GM18861 (cell line): ENCODE measurements at regions not wholly inside any gene's neighbourhood (a gene's known extent, or its start where the extent isn't known, plus 50 kb on each side); places are given as distances from the start of the nearest gene placed in this dataset.

ENCODE experiments used
- ATAC-seq: cut with Tn5 transposase; IDR thresholded peaks from one replicate; pipeline ENCODE4 v1.9.1; 2021; ENCODE audit not compliant: unreplicated experiment

DNA sequence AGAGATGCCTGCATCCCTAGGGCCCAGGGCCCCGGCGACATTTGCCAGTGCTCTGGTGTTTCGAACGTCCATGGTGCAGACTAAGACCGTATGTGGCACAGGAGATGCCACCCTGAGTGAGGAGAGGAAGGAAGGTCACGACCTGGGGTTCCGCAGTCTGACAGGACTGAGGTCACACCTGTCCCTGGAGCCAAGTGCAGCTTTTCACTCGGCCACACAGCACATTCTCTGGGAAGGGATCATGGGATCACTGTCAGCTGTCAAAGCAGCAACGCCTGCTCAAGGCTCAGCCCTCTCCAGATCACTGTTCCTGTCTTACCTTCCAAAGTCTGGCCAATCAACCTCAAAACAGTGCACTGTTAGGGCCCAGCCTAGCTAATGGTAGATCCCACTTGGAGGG lies 243.6 kb downstream of the SIPA1L2 start:
- no peak for ATAC-seq

DNA sequence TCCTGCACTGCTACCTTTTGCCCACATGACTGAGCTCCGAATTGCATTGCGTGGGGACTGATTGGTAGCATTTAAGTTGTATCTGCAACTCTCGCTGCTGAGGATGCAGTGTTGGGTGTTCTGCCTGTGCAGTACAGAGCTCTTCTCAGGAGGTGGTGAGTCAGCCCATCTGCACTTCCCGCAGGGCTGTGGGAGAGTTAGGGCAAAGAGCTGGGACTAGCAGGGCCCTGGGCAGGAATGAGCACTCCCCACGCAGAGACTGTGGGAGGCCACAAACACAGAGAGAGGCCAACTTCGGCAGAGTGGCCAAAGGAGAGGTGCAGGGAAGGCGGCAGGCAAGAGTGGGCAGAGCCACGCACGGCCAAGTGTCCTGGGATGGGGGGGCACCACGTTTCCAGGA lies 244.7 kb downstream of the SIPA1L2 start:
- ATAC-seq: no peak

DNA sequence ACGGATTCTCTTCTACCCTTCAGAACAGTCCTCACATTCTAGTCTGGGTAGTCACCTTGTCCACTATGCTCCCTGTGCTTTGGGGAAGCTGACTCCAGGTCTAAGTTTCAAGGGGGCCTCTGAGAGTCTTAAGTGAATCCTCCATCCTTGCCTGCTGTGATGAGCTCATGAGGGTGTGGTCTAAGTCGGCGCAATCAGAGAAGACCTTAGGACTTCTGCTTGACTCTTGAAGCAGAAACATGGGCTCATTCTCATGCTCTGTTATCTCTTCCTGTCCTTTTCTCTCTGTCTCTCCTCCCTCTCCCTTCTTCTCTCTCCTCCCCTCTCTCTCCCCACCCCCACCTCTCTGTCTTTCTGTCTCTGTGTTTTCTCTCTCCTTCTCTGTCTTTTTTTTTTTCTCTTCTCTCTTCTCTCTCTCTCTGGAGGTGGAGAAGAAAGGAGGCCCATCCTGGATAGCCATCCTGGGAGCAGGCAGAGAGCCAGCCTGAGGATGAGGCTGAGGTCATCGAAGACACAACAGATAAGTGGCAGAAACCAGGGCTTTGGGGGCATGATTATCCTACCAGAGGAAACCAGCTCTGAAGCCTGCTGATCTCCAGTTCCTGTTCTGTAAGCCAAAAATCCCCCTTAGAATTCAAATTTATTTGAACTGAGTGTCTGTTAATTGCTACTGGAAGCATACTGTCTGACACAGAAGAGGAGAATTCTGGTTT lies 245.6 kb downstream of the SIPA1L2 start:
- no peak for ATAC-seq

DNA sequence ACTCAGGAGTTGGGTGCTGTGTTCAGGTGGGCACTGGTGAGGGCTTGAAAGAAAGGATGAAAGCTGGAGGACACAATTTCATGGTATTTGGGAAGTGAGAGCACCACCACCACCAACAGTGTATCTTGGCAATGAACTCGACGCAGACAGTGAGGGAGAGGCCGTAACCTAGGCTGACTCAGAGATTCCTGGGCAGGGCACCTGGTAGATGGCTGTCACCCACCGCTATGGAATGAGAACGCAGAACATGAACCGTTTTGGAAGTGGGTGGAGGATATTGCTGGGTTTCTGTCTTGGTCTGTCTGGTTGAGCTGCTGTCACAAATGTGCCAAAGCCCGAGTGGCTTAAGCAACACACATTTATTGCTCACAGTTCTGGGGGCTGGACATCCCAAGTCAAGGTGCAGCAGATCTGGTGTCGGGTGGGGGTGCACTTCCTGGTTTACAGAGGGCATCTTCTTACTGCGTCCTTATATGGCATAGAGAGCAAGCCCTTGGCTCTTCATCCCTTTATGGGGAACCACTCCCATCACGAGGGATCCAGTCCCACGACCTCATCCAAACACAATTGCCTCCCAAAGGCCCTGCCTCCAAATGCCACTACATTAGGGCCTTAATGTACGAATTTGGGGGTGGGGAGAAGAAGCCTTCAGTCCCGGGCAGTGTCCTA lies 246.3 kb downstream of the SIPA1L2 start:
- no peak for ATAC-seq

DNA sequence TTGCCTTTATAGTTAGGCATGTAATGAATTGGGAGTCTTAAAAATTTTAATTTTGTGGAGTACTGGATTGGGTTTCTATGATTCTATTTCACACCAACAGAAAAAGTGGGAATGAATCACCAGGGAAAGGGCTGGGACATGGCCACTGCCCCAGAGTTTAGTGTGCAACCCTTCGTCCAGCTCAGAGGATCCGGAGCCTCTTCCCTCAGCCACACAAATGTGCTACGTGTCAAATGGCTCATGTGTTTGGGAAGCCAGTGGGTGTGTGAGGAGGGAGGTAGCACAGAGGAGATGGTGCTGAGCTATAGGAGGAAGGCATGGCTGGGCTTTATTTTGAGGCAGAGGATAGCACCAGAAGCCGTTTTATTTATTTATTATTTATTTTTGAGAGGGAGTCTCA lies 247.3 kb downstream of the SIPA1L2 start:
- ATAC-seq: no peak

DNA sequence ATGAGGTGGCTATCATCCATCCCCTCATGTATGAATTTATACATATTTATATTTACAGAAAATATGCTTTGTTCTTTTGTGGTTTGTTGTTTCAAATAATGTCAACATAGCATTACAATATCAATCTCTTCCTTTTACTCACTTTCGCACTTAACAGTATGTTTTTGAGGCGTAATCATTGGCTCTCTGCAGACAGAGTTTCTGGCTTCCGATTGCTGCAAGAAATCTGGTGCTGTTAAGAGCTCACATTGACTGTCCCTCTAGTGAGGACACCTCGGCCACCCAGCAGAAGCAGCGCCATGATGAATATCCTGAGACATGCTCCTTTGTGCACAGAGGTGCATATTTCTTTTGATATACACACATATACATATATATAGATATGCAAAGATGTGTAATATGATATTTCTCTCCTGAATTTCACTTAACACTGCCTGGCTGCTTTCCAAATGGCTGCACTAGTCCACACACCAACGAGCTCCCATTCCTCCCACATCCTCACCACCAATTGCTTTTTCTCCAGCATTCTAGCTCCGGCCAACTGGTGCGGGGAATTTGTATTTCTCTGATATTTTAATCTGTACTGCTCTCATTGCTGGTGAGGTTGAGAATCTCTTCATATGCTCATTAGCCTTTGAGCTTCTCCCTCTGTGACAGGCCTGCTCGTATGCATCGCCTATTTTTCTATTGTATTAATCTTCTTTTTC lies 248.4 kb downstream of the SIPA1L2 start:
- no peak for ATAC-seq

DNA sequence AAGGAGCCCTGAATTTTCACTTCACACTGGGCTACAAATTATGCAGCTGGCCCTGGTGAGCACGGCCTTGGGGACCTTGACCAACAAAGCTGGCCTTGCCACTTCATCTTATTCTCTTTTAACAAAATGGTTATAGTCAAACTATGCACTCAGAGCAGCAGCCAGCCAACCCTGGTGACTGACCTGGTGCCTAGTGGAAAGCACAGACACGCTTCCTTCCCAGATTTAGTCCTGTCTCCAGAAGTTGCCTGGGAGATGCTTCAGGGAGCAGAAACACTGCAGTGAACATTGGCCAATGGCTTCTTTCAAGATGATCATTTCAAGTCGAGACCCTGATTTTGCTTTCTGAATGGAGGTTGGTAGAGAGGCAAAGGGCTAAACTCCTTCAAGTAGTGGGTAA lies 249.3 kb downstream of the SIPA1L2 start:
- ATAC-seq: no peak

DNA sequence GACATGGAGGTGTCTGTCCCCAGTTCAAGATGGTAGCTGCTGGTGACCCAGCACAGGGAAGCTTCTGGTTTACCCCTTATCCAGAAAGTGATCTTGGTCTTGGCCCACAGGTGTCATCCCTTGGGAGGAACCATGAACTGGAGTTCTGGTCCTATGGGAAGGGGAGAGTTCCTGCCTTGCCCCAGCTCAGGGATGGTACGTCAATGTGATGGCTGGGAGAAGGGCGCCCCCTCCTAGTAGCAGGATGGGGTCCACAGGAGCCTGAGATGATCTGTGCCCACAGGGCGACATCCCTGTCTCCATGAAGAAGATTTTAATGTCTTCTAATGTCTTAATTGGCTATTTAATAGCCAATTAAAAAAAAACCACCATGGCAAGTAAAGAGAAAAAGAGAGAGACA lies 249.8 kb downstream of the SIPA1L2 start:
- no peak for ATAC-seq

DNA sequence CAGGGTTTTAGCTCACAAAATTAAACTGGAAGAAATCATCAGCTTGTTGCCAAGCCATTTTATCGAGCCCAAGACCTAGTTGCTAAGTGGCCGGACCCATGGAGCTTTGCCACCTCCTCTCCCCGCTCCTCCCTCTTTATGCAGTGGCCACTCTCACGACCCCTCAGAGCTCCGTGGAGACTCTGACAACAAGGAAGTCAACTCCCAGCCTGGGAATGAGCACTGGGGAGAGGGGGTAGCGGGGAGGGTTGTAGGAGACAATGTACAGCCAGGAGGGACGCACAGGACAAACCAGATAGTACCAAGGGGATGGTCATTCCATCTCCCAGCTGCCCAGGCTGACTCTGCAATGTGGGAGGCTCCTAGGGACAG lies 250.9 kb downstream of the SIPA1L2 start:
- ATAC-seq: no peak

DNA sequence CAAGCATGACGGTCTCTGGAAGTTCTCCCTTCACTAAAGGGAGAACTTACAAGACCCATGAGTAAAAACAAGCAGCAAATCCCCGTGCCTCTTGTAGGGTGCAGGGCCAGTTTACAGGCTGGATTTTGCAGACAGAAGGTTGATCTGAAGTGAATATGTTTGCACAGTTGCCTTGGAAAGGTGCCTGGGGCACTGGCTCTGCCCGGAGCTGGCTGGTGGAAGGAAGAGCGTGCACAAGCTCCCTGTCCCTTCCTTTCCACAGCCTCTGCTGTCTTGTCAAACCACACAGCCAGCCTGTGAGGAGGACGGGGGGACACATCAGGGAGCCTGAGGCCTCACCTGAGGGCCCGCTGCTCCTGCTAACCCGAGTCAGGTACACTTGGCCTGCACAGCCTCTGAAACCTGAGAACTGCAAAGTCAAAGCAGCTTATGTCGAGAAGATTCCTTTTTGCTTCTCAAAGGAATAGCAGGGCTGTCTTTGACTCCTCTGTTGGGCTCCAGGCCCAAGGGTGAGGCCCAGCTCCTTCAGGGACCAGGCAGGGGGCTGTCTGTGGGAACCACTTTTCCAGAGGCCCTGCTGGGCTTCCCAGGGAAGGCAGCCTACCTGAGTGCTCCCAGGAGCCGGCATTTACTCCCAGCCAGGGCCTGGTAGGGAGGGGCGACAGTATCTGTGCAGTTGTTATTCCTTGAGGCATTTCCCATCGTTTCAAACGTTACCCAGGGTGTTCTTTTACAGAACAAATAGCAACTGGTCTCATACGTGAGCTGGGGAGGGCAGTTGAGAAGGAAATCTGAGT lies 251.5 kb downstream of the SIPA1L2 start:
- ATAC-seq: no peak

DNA sequence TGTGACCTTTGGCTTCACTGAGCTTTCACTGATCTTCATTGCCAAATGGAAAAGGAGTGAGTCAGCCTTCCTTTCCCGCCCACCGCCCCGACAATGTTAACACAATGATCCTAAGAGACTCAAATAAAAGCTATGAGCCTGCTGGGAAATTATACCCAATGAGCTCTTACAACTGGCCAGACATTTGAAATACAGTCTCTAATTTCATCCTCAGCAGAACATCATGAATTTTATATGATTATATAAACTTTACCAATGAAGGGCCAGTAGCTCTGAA lies 252.5 kb downstream of the SIPA1L2 start:
- no peak for ATAC-seq

DNA sequence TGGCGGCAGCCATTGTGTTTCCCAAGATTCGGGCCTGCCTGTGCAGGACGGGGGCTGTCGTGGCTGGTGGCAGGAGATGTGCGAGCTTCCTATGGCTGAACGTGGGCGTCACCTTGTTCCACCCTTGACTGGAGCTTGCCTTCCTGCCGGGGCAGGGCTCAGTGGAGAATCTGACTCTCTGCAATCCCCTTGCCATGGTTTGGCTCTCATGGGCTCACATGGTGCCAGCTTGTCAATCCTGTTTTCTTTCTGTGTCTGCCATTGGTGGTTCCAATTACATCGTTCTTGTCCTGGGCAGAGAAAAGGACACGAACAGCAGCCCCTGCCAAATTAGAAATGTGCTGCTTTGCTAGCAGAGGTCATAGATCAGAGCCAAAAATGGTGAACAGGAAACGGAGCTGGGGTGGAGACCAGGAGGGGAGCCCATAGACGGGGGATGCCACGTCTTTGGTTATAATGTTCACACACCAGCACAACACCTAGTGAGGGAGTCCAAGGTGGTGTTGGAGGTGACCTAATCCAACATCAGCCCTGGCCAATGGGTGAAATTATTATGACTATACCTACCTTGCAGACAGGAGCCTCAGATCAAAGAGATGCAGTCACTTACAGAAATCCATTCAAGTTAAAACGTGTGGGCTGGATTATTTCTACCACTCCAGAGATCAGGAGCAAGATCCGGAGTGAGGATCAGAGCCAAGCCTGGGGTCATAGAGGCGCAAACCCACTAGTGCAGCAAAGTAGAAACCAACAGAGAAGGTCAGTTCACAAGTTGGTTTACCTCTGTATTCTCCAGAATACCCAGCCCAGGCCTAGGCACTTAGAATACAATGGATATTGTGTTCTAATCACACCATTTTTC lies 253.1 kb downstream of the SIPA1L2 start:
- no peak for ATAC-seq

DNA sequence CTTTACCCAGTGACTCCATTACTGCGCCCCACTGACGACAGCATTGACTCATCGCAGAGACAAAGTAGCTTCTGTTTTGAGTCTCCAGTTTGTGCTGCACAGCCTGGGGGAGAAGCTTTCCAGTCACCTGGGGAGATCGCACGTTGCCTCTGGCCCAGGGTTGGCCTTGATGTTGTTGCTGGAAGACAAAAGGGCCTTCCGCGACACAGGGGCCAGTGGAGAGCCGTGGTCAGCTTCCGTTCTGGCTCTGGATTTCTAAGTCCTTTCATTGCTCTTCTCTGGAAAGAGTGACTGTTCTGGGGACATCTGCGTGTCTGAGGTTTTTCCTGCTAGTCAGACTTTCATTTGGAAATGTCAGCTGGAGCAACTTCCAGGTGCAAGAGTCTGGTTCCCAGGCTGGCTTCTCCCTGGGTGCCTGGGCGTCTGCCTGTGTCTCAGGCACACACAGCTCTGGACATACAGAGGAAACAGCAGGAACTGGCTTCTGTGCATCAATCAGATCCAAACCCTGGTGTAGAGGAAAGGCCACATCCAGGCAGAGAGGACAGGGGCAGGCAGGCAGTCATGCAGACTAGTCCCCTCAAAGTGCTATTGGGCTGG lies 257.0 kb downstream of the SIPA1L2 start:
- no peak for ATAC-seq

DNA sequence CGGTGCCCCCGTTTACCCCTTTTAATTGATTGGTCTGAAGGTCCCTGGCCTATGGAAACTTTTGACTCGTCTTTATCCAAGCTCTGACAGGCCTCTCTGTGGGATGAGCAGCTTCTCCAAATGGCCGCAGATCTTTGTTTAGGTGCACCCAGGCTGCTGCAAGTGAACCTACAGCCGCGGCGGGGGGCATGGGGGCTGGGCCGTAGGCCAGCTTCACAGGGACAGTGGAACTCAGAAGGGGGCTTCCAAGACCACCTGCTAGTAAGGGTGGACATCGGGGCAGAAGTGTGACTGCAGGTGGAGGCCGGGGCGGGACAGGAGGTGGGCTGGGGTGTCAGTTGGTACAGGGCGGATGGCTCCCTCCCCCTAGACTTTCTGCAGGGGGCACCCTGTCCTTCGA lies 257.5 kb downstream of the SIPA1L2 start:
- no peak for ATAC-seq

DNA sequence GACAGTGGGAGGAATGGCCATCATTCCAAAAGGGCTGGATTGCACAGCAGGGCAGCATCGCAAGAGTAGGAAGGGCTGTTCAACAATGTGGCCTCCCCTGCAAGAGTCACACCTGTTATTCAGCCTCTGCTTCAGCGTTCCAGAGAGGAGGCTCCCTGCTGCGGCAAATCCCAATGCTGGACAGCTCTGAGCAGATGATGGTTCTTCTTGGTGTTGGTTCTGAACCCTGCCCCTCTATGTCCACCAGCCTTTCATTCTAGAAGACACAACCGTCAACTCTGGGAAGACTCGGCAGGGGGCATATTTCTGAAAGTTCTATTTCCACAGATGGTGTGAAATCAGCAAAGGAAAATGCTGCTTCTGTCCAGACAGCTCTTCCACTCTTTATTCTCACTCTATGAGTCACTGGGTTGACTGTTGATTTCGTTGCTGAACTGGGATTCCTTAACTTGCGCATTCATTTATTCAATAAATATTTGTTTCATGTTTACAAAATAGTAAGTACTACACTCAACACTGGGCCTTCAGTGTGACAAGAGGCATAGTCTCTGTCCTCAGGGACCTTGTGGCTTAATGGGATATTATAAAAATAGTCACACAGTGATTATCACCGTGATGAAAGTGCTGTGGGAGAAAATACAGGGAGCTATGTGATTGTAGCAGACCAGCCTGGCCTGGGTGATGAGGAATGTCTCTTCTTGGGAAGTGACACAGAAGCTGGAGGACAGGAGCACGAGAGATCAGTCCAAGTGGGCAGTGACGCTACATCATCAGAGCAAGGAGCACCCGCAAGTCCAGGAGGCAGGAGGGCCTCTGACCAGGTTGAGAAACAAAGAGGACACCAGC lies 260.3 kb downstream of the SIPA1L2 start:
- no peak for ATAC-seq

DNA sequence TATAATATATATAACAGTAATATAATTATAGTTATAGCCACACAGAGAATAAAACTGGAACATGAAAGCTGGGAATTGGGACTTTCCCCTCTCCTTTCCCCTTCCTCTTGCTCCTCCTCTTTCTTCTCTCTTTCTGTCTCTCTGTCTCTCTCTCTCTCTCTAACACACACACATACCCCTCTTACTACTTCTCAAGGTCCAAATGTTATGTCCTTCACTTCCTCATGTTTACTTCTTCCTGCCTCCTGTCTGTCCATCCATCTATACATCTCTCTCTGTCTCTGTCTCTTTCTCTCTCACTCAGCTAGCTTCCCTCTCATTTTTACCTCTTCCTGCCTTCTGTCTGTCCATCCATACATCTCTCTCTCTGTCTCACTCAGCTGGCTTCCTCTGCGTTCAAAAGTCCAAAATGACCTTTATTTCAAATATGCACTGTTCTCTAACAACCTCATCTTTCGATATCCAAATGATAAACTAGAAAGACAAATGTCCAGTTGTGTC lies 261.1 kb downstream of the SIPA1L2 start:
- no peak for ATAC-seq

DNA sequence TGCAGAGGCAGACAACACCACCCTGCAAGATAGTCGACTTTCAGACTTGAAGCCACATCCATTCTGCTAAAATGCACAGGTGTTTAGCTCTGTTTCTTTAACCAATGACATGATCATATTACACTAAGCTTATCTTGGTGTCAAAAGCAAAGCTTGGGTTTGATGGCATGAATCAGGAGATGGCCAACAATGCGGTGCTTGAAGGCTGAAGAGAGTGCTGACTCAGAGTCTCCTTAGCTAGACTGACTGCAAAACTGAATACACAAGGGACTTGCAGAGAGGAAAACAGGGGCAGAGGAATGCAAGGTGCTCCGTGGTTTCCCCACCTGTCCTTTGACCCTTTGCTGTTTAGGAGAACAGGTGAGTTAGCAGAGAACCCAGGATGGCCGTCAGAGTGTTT lies 262.6 kb downstream of the SIPA1L2 start:
- ATAC-seq: no peak

DNA sequence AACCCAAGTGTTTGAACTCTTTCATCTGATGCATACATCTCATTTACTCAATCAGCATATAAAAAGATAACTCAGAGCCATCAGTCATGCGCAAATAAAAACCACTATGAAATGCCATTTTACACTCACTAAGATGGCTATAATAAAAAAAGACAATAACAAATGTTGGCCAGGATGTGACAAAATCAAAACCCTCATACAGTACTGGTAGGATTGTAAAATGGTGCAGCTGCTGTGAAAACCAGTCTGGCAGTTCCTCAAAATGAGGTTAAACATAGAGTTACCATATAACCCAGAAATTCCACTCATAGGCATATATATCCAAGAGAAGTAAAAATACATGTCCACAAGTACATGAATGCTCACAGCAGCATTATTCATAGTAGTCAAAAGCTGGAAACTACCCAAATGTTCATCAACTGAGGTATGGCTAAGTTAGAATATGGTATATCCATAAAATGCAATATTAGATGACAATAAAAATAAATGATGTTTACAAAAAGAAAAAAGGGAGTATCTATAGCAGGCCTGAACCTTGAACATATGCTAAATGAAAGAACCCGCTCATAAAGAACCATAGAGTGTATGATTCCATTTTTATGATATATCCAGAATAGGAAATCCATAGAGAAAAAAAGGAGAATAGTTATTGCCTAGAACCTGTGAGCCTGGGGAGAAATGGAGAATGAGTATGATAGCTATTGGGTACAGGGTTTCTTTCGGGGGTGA lies 265.1 kb downstream of the SIPA1L2 start:
- ATAC-seq: no peak

DNA sequence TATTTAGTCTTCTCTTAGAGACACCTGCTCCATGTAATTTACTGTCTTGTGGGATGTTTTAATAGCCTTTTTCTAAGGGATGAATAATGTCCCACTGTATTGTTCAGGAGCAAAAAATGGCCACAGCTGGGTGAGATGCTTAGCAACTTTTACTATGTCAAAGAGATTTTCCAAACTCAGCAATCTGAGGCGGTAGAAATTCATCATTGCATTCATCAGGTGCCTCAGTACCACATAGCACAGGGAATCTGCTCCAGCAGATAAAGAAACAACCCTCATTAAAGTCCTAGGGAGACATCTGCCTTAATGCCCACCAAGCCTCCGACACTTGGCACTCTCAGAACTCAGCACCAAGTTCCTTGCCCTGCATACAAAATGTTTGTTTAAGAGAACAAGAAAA lies 266.9 kb downstream of the SIPA1L2 start:
- no peak for ATAC-seq
